OCI-LY7 (cell line): ENCODE measurements at regions not wholly inside any gene's neighbourhood (a gene's known extent, or its start where the extent isn't known, plus 50 kb on each side); places are given as distances from the start of the nearest gene placed in this dataset.

ENCODE experiments used
- BruUV-seq: library from RNA; stranded (reverse); fragments of 400-500 nt; replicated peaks from 2 replicates; lab custom pipeline; 2021; lab: Mats Ljungman, UMichigan
- CTCF ChIA-PET: fragments of 300-600 bp; sonication (Branson Sonifier 250); formaldehyde crosslinking; loops from one replicate; lab custom pipeline; 2022; ENCODE audit warnings: antibody characterized with exemption; ENCODE audit not compliant: unreplicated experiment; lab: Charles Lee
- POLR2A ChIA-PET: fragments of 300-600 bp; sonication (Branson Sonifier 250); formaldehyde crosslinking; loops from one replicate; lab custom pipeline; 2022; ENCODE audit warnings: antibody characterized with exemption; lab: Charles Lee
- DNase-seq: peaks from one replicate; pipeline ENCODE4 v3.0.0-alpha.2; 2015; ENCODE audit warnings: low spot score
- H2AFZ ChIP-seq: fragments of 200-600 bp; sonication (generic), shearing (Covaris generic); 2 replicates; pipeline ENCODE4 v1.6.1; 2014; ENCODE audit warnings: mild to moderate bottlenecking, antibody characterized with exemption, low read length, moderate library complexity
- H3K27ac ChIP-seq: fragments of 200-600 bp; sonication (generic); 2 replicates; pipeline ENCODE4 v1.5.1; 2014; ENCODE audit warnings: mixed run types, low read depth, mild to moderate bottlenecking, moderate library complexity, low read length, inconsistent platforms; ENCODE audit not compliant: poor library complexity, severe bottlenecking
- H3K36me3 ChIP-seq: fragments of 200-600 bp; sonication (generic); 2 replicates; pipeline ENCODE4 v1.6.1; 2014; ENCODE audit warnings: mild to moderate bottlenecking, antibody characterized with exemption, low read length, moderate library complexity, mixed read lengths; ENCODE audit not compliant: insufficient read depth
- H3K4me1 ChIP-seq: fragments of 200-600 bp; sonication (generic); 2 replicates; pipeline ENCODE4 v1.5.1; 2014; ENCODE audit warnings: mild to moderate bottlenecking, low read length; ENCODE audit not compliant: insufficient read depth, poor library complexity, severe bottlenecking
- H3K4me2 ChIP-seq: fragments of 200-600 bp; sonication (generic); 2 replicates; pipeline ENCODE4 v1.6.1; 2014; ENCODE audit warnings: mild to moderate bottlenecking, low read length
- H3K4me3 ChIP-seq: fragments of 200-600 bp; sonication (generic); 2 replicates; pipeline ENCODE4 v1.5.1; 2014; ENCODE audit warnings: mild to moderate bottlenecking, low read depth, low read length; ENCODE audit not compliant: poor library complexity, severe bottlenecking
- H3K79me2 ChIP-seq: fragments of 200-600 bp; sonication (generic); 2 replicates; pipeline ENCODE4 v1.6.1; 2016; ENCODE audit warnings: low read depth, mild to moderate bottlenecking, low read length, moderate library complexity, mixed read lengths; ENCODE audit not compliant: insufficient read depth
- H3K9me2 ChIP-seq: fragments of 200-600 bp; sonication (generic); 2 replicates; pipeline ENCODE4 v1.6.1; 2016; ENCODE audit warnings: mild to moderate bottlenecking, low read length, mixed read lengths; ENCODE audit not compliant: insufficient read depth
- H3K9me3 ChIP-seq: fragments of 200-600 bp; sonication (generic); 2 replicates; pipeline ENCODE4 v1.6.1; 2014; ENCODE audit warnings: mild to moderate bottlenecking, mixed run types, low read length, mixed read lengths
- H4K20me1 ChIP-seq: fragments of 200-600 bp; sonication (generic); 2 replicates; pipeline ENCODE4 v1.6.1; 2014; ENCODE audit warnings: mild to moderate bottlenecking, antibody characterized with exemption, low read length, moderate library complexity, mixed read lengths; ENCODE audit not compliant: insufficient read depth
- EZH2phosphoT487 ChIP-seq: fragments of 200-600 bp; sonication (generic); IDR thresholded peaks from 2 replicates; pipeline ENCODE4 v1.6.1; 2018; ENCODE audit warnings: low read depth, borderline replicate concordance, mild to moderate bottlenecking, mixed run types, antibody characterized with exemption, low read length, moderate library complexity, mixed read lengths
- intact Hi-C: fragments of 100-400 bp; cut with micrococcal nuclease; formaldehyde crosslinking; loops from one replicate; pipeline ENCODE4 v1.10.0; 2022; ENCODE audit not compliant: unreplicated experiment
- TF ChIP-seq, protein P1 (sequence below): fragments of 200-600 bp; sonication (generic); conservative IDR thresholded peaks from 2 replicates; pipeline ENCODE4 v1.5.1; 2014; ENCODE audit warnings: mild to moderate bottlenecking, antibody characterized with exemption, low read length, moderate library complexity, mixed read lengths

DNA sequence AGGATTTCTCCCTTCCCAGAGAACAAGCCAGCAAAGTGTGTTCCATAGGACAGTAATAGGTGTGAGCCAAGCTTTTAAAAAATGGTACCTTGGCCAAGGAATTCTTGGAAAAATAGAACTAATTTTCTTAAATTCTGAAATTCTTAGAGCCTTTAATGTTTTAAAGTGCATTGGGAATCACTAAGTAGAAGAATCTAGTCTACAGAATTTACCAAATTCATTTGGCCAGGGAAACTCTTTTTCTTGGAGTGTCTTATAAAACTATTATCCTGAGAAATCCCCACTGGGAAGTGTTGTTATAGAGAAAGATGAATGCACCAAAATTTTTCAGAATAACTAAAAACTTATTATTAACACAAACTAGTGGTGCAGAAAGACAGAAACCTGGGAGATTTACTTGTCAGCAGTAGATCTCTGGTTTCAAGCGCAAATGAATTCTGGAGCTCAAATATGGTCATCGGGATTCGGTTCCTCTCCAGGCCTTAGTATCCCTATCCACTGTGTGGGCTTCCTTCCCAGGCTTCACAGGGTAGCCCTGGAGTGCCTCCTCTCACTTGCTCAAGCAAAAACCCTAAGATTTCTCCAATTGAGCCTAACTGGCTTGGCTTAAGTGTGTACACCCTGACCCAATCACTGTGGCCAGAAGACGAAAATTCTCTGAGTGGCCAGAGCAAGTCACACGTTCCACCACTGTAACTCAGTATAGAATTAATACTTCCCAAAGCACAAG lies 217.8 kb downstream of the CHD9NB start:
- CTCF ChIA-PET: no interaction called here
- H3K79me2 ChIP-seq: no peaks in the 10 kb centered on the region
- no peaks in the 10 kb centered on the region for H3K9me3 ChIP-seq
- H3K9me2 ChIP-seq: no peaks in the 10 kb centered on the region
- H3K4me3 ChIP-seq: no peak overlapping the region
- intact Hi-C loops: no loop called here
- H3K4me2 ChIP-seq: no peak overlapping the region
- POLR2A ChIA-PET: no interaction called here
- TF ChIP-seq EZH2phosphoT487: no peak
- TF ChIP-seq, protein P1, sequence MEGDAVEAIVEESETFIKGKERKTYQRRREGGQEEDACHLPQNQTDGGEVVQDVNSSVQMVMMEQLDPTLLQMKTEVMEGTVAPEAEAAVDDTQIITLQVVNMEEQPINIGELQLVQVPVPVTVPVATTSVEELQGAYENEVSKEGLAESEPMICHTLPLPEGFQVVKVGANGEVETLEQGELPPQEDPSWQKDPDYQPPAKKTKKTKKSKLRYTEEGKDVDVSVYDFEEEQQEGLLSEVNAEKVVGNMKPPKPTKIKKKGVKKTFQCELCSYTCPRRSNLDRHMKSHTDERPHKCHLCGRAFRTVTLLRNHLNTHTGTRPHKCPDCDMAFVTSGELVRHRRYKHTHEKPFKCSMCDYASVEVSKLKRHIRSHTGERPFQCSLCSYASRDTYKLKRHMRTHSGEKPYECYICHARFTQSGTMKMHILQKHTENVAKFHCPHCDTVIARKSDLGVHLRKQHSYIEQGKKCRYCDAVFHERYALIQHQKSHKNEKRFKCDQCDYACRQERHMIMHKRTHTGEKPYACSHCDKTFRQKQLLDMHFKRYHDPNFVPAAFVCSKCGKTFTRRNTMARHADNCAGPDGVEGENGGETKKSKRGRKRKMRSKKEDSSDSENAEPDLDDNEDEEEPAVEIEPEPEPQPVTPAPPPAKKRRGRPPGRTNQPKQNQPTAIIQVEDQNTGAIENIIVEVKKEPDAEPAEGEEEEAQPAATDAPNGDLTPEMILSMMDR: no peak
- H3K27ac ChIP-seq: no peak overlapping the region
- H3K4me1 ChIP-seq: no peaks in the 10 kb centered on the region
- H3K36me3 ChIP-seq: no peaks in the 10 kb centered on the region
- no peaks in the 10 kb centered on the region for H4K20me1 ChIP-seq
- DNase-seq: no peak
- BruUV-seq: no TSS peak
- H2AFZ ChIP-seq: no peak overlapping the region

DNA sequence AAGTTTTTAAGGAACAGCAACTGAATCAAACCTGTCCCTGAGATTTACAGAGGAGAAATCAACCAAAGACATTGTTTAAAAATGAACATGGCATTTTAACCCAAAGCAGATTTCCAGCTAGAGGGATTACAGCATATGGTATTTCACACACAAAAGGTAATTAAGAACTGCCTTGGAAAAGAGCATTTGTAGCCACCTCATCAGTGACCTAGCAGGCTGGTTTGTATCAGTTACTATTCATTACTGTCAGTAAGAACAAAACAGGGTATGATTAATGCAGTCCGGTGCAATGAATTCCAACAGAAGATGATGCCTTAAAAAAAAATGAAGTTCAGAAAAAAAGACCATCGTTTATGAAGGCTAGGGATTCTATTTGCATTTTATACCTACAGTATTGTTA lies 219.9 kb downstream of the CHD9NB start:
- Histone ChIP-seq H3K4me2 (no peak overlapping the region), H3K4me1 (no peaks in the 10 kb centered on the region), H3K9me3 (no peaks in the 10 kb centered on the region), H3K4me3 (no peak overlapping the region), H3K27ac (no peak overlapping the region), H3K36me3 (no peaks in the 10 kb centered on the region), H3K9me2 (no peaks in the 10 kb centered on the region), H2AFZ (no peak overlapping the region), H3K79me2 (no peaks in the 10 kb centered on the region), H4K20me1 (no peaks in the 10 kb centered on the region)
- no TSS peak for BruUV-seq
- ChIA-PET CTCF (no interaction called here), POLR2A (no interaction called here)
- intact Hi-C loops: no loop called here
- no peak for DNase-seq
- TF ChIP-seq, protein P1: no peak
- TF ChIP-seq EZH2phosphoT487: no peak

DNA sequence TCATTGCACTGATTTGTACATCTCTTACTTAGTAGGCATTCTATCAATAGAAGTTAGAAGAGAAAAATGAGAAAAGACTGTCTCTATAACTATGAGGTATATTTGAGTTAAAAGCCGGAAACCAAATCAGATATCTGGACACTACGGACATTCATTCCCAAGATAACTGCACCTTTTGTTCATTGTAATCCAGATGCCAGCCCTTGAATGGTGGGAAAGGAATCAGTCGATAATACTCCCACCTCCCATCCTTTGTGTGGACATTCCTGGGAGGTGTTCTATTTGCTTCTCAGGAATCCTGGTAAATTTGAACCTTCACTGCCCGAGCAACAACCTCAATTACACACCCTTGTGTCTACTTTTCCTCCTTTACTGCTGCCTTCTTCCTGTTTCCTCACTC lies 225.2 kb downstream of the CHD9NB start:
- no peaks in the 10 kb centered on the region for H4K20me1 ChIP-seq
- no peaks in the 10 kb centered on the region for H3K36me3 ChIP-seq
- no peak for TF ChIP-seq EZH2phosphoT487
- TF ChIP-seq, protein P1: no peak
- DNase-seq: no peak
- H3K9me2 ChIP-seq: no peaks in the 10 kb centered on the region
- ChIA-PET POLR2A (interaction anchor here (0.7 kb wide), 1 partner anchor 214 kb away, joined by 3 read pairs; no protein-coding TSS in a partner anchor), CTCF (no interaction called here)
- no peaks in the 10 kb centered on the region for H3K4me1 ChIP-seq
- H3K9me3 ChIP-seq: no peaks in the 10 kb centered on the region
- H3K4me3 ChIP-seq: no peak overlapping the region
- no peak overlapping the region for H3K4me2 ChIP-seq
- intact Hi-C loops: no loop called here
- BruUV-seq: no TSS peak
- no peak overlapping the region for H2AFZ ChIP-seq
- H3K79me2 ChIP-seq: no peaks in the 10 kb centered on the region
- H3K27ac ChIP-seq: no peak overlapping the region
